Loucy (cell line): ENCODE measurements at regions not wholly inside any gene's neighbourhood (a gene's known extent, or its start where the extent isn't known, plus 50 kb on each side); places are given as distances from the start of the nearest gene placed in this dataset.
A peak's percentile ranks its signal among the peaks of the same experiment; 100 is the strongest.

Experiments used
- H2AFZ ChIP-seq: fragments of 200-600 bp; sonication (generic); 2 replicates; pipeline ENCODE4 v1.6.0; 2016; ENCODE audit warnings: antibody characterized with exemption, mild to moderate bottlenecking, low read length, moderate library complexity
- H3F3A ChIP-seq: fragments of 200-600 bp; 2 replicates; pipeline ENCODE4 v1.6.0; 2016; ENCODE audit warnings: antibody characterized with exemption, low read depth, mild to moderate bottlenecking
- H3K27me3 ChIP-seq: fragments of 200-600 bp; sonication (generic); 2 replicates; pipeline ENCODE4 v1.6.1; 2014; ENCODE audit warnings: low read length, mild to moderate bottlenecking; ENCODE audit not compliant: insufficient read depth, poor library complexity, severe bottlenecking
- H3K36me3 ChIP-seq: fragments of 200-600 bp; sonication (generic); 2 replicates; pipeline ENCODE4 v1.6.1; 2016; ENCODE audit warnings: low read length; ENCODE audit not compliant: insufficient read depth
- H3K4me1 ChIP-seq: fragments of 200-600 bp; sonication (generic); 2 replicates; pipeline ENCODE4 v1.5.1; 2014; ENCODE audit warnings: low read length, mild to moderate bottlenecking; ENCODE audit not compliant: insufficient read depth, poor library complexity, severe bottlenecking
- H3K4me2 ChIP-seq: fragments of 200-600 bp; sonication (generic); 2 replicates; pipeline ENCODE4 v1.6.0; 2014; ENCODE audit warnings: antibody characterized with exemption, low read length, low read depth, mild to moderate bottlenecking; ENCODE audit not compliant: poor library complexity, severe bottlenecking
- H3K4me3 ChIP-seq: fragments of 200-600 bp; sonication (generic); 2 replicates; pipeline ENCODE4 v1.5.1; 2014; ENCODE audit warnings: low read length, mild to moderate bottlenecking, mixed read lengths; ENCODE audit not compliant: poor library complexity, severe bottlenecking
- H3K79me2 ChIP-seq: fragments of 200-600 bp; sonication (generic); 2 replicates; pipeline ENCODE4 v1.6.1; 2014; ENCODE audit warnings: low read length; ENCODE audit not compliant: insufficient read depth
- H3K9ac ChIP-seq: fragments of 200-600 bp; sonication (generic); 2 replicates; pipeline ENCODE4 v1.6.0; 2014; ENCODE audit warnings: mild to moderate bottlenecking, low read depth, low read length, moderate library complexity; ENCODE audit not compliant: poor library complexity, severe bottlenecking
- H3K9me2 ChIP-seq: fragments of 200-600 bp; sonication (generic); replicated peaks from 2 replicates; pipeline ENCODE4 v1.6.1; 2016; ENCODE audit warnings: low read depth, low read length, mixed read lengths
- H3K9me3 ChIP-seq: fragments of 200-600 bp; sonication (generic); 2 replicates; pipeline ENCODE4 v1.6.1; 2014; ENCODE audit warnings: mild to moderate bottlenecking, antibody characterized with exemption, low read length, low read depth; ENCODE audit not compliant: insufficient read depth
- H4K20me1 ChIP-seq: fragments of 200-600 bp; sonication (generic); 2 replicates; pipeline ENCODE4 v1.6.0; 2014; ENCODE audit warnings: antibody characterized with exemption, low read length, mild to moderate bottlenecking; ENCODE audit not compliant: insufficient read depth, poor library complexity, severe bottlenecking
- CTCF ChIP-seq: fragments of 200-600 bp; sonication (generic); conservative IDR thresholded peaks from 2 replicates; pipeline ENCODE4 v1.5.1; 2014; ENCODE audit warnings: mild to moderate bottlenecking, antibody characterized with exemption, low read length
- EZH2phosphoT487 ChIP-seq: fragments of 200-600 bp; IDR thresholded peaks from 2 replicates; pipeline ENCODE4 v1.6.1; 2018; ENCODE audit warnings: antibody characterized with exemption, mild to moderate bottlenecking, moderate library complexity, borderline replicate concordance

- Histone ChIP-seq H2AFZ (no peak overlapping the region), H3K79me2 (no peaks in the 10 kb centered on the region), H3F3A (no peaks in the 10 kb centered on the region), H4K20me1 (no peaks in the 10 kb centered on the region), H3K9me3 (no peaks in the 10 kb centered on the region), H3K4me1 (peaks cover 54% of the 10 kb centered on the region), H3K4me2 (no peak overlapping the region), H3K4me3 (no peak overlapping the region), H3K9ac (no peak overlapping the region), H3K9me2 (no peaks in the 10 kb centered on the region), H3K27me3 (no peaks in the 10 kb centered on the region), H3K36me3 (no peaks in the 10 kb centered on the region)
- TF ChIP-seq CTCF = no peak
- no peak for TF ChIP-seq EZH2phosphoT487
Observed at GRCh38 chr2:172244419-172245130, 141.9 kb upstream of the DLX2 start.

GRCh38 chr2:172246649-172247048 lies 143.9 kb upstream of the DLX2 start:
- Histone ChIP-seq H3K36me3 (no peaks in the 10 kb centered on the region), H3K27me3 (no peaks in the 10 kb centered on the region), H3F3A (no peaks in the 10 kb centered on the region), H3K9ac (no peak overlapping the region), H3K9me3 (no peaks in the 10 kb centered on the region), H4K20me1 (no peaks in the 10 kb centered on the region), H3K79me2 (no peaks in the 10 kb centered on the region), H2AFZ (peak overlapping the region; percentile 55; the same call in 1 of the 2 replicates), H3K4me2 (peak overlapping the region; percentile 29), H3K4me3 (no peak overlapping the region), H3K4me1 (peaks cover 72% of the 10 kb centered on the region), H3K9me2 (no peaks in the 10 kb centered on the region)
- TF ChIP-seq CTCF = no peak
- no peak for TF ChIP-seq EZH2phosphoT487

DNA sequence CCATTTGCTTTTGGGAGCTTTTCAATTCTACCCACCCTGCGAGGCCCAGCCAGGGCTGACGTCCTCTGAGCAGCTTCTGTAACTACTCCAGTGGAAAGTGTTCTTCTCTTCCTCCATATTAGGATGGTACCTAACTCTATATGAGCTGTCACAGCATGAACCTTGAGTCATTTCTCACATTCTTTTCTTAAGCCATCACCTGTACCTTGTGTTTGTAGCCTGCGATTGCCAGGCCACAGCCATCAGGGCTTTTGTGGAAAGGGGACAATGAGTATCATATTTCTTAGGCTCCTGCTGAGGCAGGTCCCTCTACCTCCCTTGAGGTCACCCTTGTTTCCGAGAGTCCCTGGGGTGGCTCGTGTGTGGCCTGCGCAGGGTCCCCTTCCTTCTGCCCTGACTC lies 144.5 kb upstream of the DLX2 start:
- no peak overlapping the region for H2AFZ ChIP-seq
- no peak for TF ChIP-seq EZH2phosphoT487
- TF ChIP-seq CTCF = no peak

More for the DNA sequence above, 144.5 kb upstream of the DLX2 start:
- no peaks in the 10 kb centered on the region for H3K27me3 ChIP-seq
- H3K79me2 ChIP-seq = no peaks in the 10 kb centered on the region
- no peak overlapping the region for H3K4me3 ChIP-seq
- peaks cover 76% of the 10 kb centered on the region for H3K4me1 ChIP-seq
- no peaks in the 10 kb centered on the region for H3K36me3 ChIP-seq
- H3K4me2 ChIP-seq = no peak overlapping the region
- no peak overlapping the region for H3K9ac ChIP-seq
- no peaks in the 10 kb centered on the region for H3F3A ChIP-seq
- no peaks in the 10 kb centered on the region for H3K9me3 ChIP-seq
- no peaks in the 10 kb centered on the region for H3K9me2 ChIP-seq
- H4K20me1 ChIP-seq = no peaks in the 10 kb centered on the region
